HepG2 (cell line): ENCODE measurements at regions not wholly inside any gene's neighbourhood (a gene's known extent, or its start where the extent isn't known, plus 50 kb on each side); places are given as distances from the start of the nearest gene placed in this dataset.

Experiments
- ATAC-seq: fragments of 200-7000 bp; cut with Tn5 transposase; 3 replicates; pipeline ENCODE4 v1.9.1; 2020; ENCODE audit warnings: mild to moderate bottlenecking, moderate library complexity
- BruUV-seq: library from RNA; stranded (reverse); fragments of 400-500 nt; replicated peaks from 2 replicates; lab custom pipeline; 2021; lab: Mats Ljungman, UMichigan
- CTCF ChIA-PET: fragments of 300-600 bp; formaldehyde crosslinking; extraction: SDS; loops from one replicate; lab custom pipeline; 2021; ENCODE audit warnings: low total read pairs, inconsistent platforms, low intra/inter-chr PET ratio; lab: Yijun Ruan, JAX
- POLR2A ChIA-PET: fragments of 350-600 bp; sonication (Branson Sonifier 250); formaldehyde crosslinking; loops from one replicate; lab custom pipeline; 2020; ENCODE audit warnings: antibody characterized with exemption, inconsistent platforms; lab: Yijun Ruan, JAX
- DNase-seq: peaks from one replicate; pipeline ENCODE4 v3.0.0-alpha.2; 2015; ENCODE audit warnings: low spot score
- FAIRE-seq: peaks from 3 replicates; lab custom pipeline; 2011; peaks lifted over from hg19 to GRCh38; lab: Jason Lieb, UNC
- H2AFZ ChIP-seq: one replicate; pipeline ENCODE4 v1.6.1; 2011; ENCODE audit warnings: low read length, inconsistent platforms
- H3K27ac ChIP-seq: fragments of 300-600 bp; 3 replicates; pipeline ENCODE4 v1.8.0; 2011; ENCODE audit warnings: mixed run types, mild to moderate bottlenecking, mixed read lengths, low read length, inconsistent platforms; ENCODE audit not compliant: insufficient read depth; ENCODE audit errors: extremely low read length
- H3K27me3 ChIP-seq, 2 experiments: fragments of 200-600 bp in 1 of 2; 2 replicates in 1 of 2; 3 replicates in 1 of 2; pipeline versions ENCODE4 v1.6.0 to v1.8.0; 2011; ENCODE audit warnings: low read length in 2 of 2, mild to moderate bottlenecking in 2 of 2, moderate library complexity in 2 of 2, inconsistent platforms in 1 of 2; ENCODE audit not compliant: insufficient read depth in 2 of 2, control insufficient read depth in 1 of 2
- H3K36me3 ChIP-seq, 2 experiments: fragments of 200-600 bp in 1 of 2; replicated peaks in 1 of 2; 2 replicates in 1 of 2; 3 replicates in 1 of 2; pipeline versions ENCODE4 v1.5.1 to v1.8.0; 2011; ENCODE audit warnings: low read length in 2 of 2, inconsistent platforms in 1 of 2; ENCODE audit not compliant: insufficient read depth in 2 of 2, control insufficient read depth in 1 of 2
- H3K4me1 ChIP-seq: 2 replicates; pipeline ENCODE4 v1.5.1; 2012; ENCODE audit warnings: low read length, inconsistent platforms; ENCODE audit not compliant: insufficient read depth
- H3K4me2 ChIP-seq: 2 replicates; pipeline ENCODE4 v1.6.0; 2011; ENCODE audit warnings: low read depth, low read length, inconsistent platforms
- H3K4me3 ChIP-seq, 3 experiments: fragments of 200-600 bp in 1 of 3; sonication (generic), shearing (Covaris generic) in 1 of 3; replicated peaks in 1 of 3; 2 replicates each; pipeline ENCODE4 v1.5.1; 2011 to 2016; ENCODE audit warnings: low read length in 3 of 3, inconsistent platforms in 2 of 3, low read depth in 2 of 3, mild to moderate bottlenecking in 2 of 3, control low read depth in 1 of 3, mixed read lengths in 1 of 3; ENCODE audit not compliant: insufficient read depth in 1 of 3
- H3K79me2 ChIP-seq: one replicate; pipeline ENCODE4 v1.6.1; 2011; ENCODE audit warnings: low read length, inconsistent platforms; ENCODE audit not compliant: insufficient read depth
- H3K9ac ChIP-seq: 2 replicates; pipeline ENCODE4 v1.6.0; 2011; ENCODE audit warnings: mild to moderate bottlenecking, low read depth, low read length, inconsistent platforms; ENCODE audit not compliant: insufficient read depth
- H3K9me3 ChIP-seq: 2 replicates; pipeline ENCODE4 v1.5.1; 2012; ENCODE audit warnings: mild to moderate bottlenecking, low read length
- H4K20me1 ChIP-seq: 2 replicates; pipeline ENCODE4 v1.6.0; 2011; ENCODE audit warnings: inconsistent platforms, mild to moderate bottlenecking, low read length, moderate library complexity; ENCODE audit not compliant: insufficient read depth
- DPF2 ChIP-seq: sonication (generic); formaldehyde crosslinking; IDR thresholded peaks from 2 replicates; pipeline ENCODE4 v1.4.0; 2020; ENCODE audit warnings: mild to moderate bottlenecking, low read depth, missing genetic modification reagents, borderline replicate concordance
- GPBP1L1 ChIP-seq: sonication (generic); formaldehyde crosslinking; IDR thresholded peaks from 2 replicates; pipeline ENCODE4 v1.5.0; 2020; ENCODE audit warnings: mild to moderate bottlenecking, missing genetic modification reagents
- MAFF ChIP-seq: IDR thresholded peaks from 2 replicates; pipeline ENCODE4 v1.6.1; 2011; ENCODE audit warnings: low read depth, low read length, improper control_type of control experiment
- NFIC ChIP-seq: IDR thresholded peaks from 2 replicates; pipeline ENCODE4 v1.6.1; 2012; ENCODE audit warnings: mild to moderate bottlenecking, low read length, inconsistent platforms
- NFKBIZ ChIP-seq: IDR thresholded peaks from 2 replicates; pipeline ENCODE4 v1.6.1; 2018; ENCODE audit warnings: missing genetic modification reagents, missing compliant biosample characterization
- SYNCRIP ChIP-seq: fragments of 200-400 bp; formaldehyde crosslinking; IDR thresholded peaks from 2 replicates; pipeline ENCODE4 v1.6.1; 2018; ENCODE audit warnings: mild to moderate bottlenecking, low read depth, low read length; ENCODE audit not compliant: insufficient read depth
- ZNF142 ChIP-seq: sonication (generic); formaldehyde crosslinking; IDR thresholded peaks from 2 replicates; pipeline ENCODE4 v1.4.0; 2020; ENCODE audit warnings: missing genetic modification reagents
- ZNF550 ChIP-seq: sonication (generic); formaldehyde crosslinking; IDR thresholded peaks from 2 replicates; pipeline ENCODE4 v1.4.0; 2020; ENCODE audit warnings: mild to moderate bottlenecking, missing genetic modification reagents, borderline replicate concordance
- ZNF782 ChIP-seq: sonication (generic); formaldehyde crosslinking; IDR thresholded peaks from 2 replicates; pipeline ENCODE4 v1.4.0; 2020; ENCODE audit warnings: missing genetic modification reagents, mild to moderate bottlenecking, borderline replicate concordance
- WGBS: methylation state at CpG from one replicate; pipeline ENCODE4 v1.1.6; 2017; ENCODE audit warnings: low lambda C conversion rate; 5-methylcytosine and 5-hydroxymethylcytosine counted together
- in situ Hi-C: cut with HindIII; loops from 2 replicates; pipeline ENCODE4 v1.10.0; 2017; ENCODE audit warnings: low pct_unique_long_range_greater_than_20kb; ENCODE audit not compliant: extremely low pct_ligation_motif_present
- intact Hi-C: fragments of 100-400 bp; cut with micrococcal nuclease; formaldehyde crosslinking; loops from one replicate; pipeline ENCODE4 v1.10.0; 2022; ENCODE audit not compliant: unreplicated experiment
- TF ChIP-seq, protein P1 (sequence below): sonication (generic); formaldehyde crosslinking; conservative IDR thresholded peaks from 2 replicates; pipeline ENCODE4 v1.5.0; 2020; ENCODE audit warnings: missing genetic modification reagents

GRCh38 chr4:44538534-44538933 lies 89.9 kb upstream of the KCTD8 start:
- no peak overlapping the region for H2AFZ ChIP-seq
- no peak overlapping the region for H3K4me2 ChIP-seq
- intact Hi-C loops (no loop called here), in situ Hi-C loops (no loop called here)
- no peaks in the 10 kb centered on the region for H3K27me3 ChIP-seq
- TF ChIP-seq NFIC (no peak), ZNF550 (CRISPR knock-in tag) (no peak), GPBP1L1 (CRISPR knock-in tag) (no peak), NFKBIZ (CRISPR knock-in tag) (no peak)
- TF ChIP-seq, protein P1, sequence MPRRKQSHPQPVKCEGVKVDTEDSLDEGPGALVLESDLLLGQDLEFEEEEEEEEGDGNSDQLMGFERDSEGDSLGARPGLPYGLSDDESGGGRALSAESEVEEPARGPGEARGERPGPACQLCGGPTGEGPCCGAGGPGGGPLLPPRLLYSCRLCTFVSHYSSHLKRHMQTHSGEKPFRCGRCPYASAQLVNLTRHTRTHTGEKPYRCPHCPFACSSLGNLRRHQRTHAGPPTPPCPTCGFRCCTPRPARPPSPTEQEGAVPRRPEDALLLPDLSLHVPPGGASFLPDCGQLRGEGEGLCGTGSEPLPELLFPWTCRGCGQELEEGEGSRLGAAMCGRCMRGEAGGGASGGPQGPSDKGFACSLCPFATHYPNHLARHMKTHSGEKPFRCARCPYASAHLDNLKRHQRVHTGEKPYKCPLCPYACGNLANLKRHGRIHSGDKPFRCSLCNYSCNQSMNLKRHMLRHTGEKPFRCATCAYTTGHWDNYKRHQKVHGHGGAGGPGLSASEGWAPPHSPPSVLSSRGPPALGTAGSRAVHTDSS (CRISPR knock-in tag), result no peak
- TF ChIP-seq, all 625 proteins: peak for 0
- ATAC-seq (no peak), DNase-seq (no peak), FAIRE-seq (no peak)
- H4K20me1 ChIP-seq, result no peaks in the 10 kb centered on the region
- H3K79me2 ChIP-seq, result no peaks in the 10 kb centered on the region
- CTCF ChIA-PET, result no interaction called here
- BruUV-seq, result no TSS peak
- no peak overlapping the region for H3K4me3 ChIP-seq
- POLR2A ChIA-PET, result no interaction called here
- no peaks in the 10 kb centered on the region for H3K4me1 ChIP-seq
- H3K9ac ChIP-seq, result no peak overlapping the region
- H3K9me3 ChIP-seq, result no peaks in the 10 kb centered on the region
- WGBS, result 5% methylated on average over 2 of the region's 2 CpGs
- H3K27ac ChIP-seq, result no peak overlapping the region
- no peaks in the 10 kb centered on the region for H3K36me3 ChIP-seq

GRCh38 chr4:44535981-44536380 lies 87.4 kb upstream of the KCTD8 start:
- in situ Hi-C loops (no loop called here), intact Hi-C loops (no loop called here)
- no peak overlapping the region for H3K9ac ChIP-seq
- no peaks in the 10 kb centered on the region for H3K9me3 ChIP-seq
- no peak overlapping the region for H3K4me2 ChIP-seq
- WGBS, result 7% methylated on average over 4 of the region's 4 CpGs
- H3K4me3 ChIP-seq, result no peak overlapping the region
- BruUV-seq, result no TSS peak
- no peaks in the 10 kb centered on the region for H3K79me2 ChIP-seq
- ATAC-seq (no peak), FAIRE-seq (no peak), DNase-seq (no peak)
- H3K36me3 ChIP-seq, result no peaks in the 10 kb centered on the region
- H2AFZ ChIP-seq, result no peak overlapping the region
- no peak overlapping the region for H3K27ac ChIP-seq
- ChIA-PET CTCF (no interaction called here), POLR2A (no interaction called here)
- H3K27me3 ChIP-seq, result no peaks in the 10 kb centered on the region
- H3K4me1 ChIP-seq, result no peaks in the 10 kb centered on the region
- no peaks in the 10 kb centered on the region for H4K20me1 ChIP-seq
- no peak for TF ChIP-seq DPF2
- TF ChIP-seq ZNF782 (CRISPR knock-in tag), result no peak
- no peak for TF ChIP-seq ZNF142
- TF ChIP-seq SYNCRIP, result no peak
- TF ChIP-seq MAFF, result no peak
